ENCODE measurements at regions not wholly inside any gene's neighbourhood (a gene's known extent, or its start where the extent isn't known, plus 50 kb on each side); places are given as distances from the start of the nearest gene placed in this dataset.

- no peak for TF ChIP-seq CTCF (IDR thresholded peaks at IDR 0.05; ENCODE audit: poor library complexity)
- no peak for TF ChIP-seq EZH2 (IDR thresholded peaks at IDR 0.05; ENCODE audit: borderline replicate concordance)
- no peak for TF ChIP-seq EZH2phosphoT487 (IDR thresholded peaks at IDR 0.05; ENCODE audit: low read depth, severe bottlenecking, unreplicated experiment)
These were observed 58.8 kb upstream of the HPCAL1 start for GRCh38 chr2:10243926-10244270.

All from hepatocyte (in vitro differentiated cells).